ENCODE measurements at regions not wholly inside any gene's neighbourhood (a gene's known extent, or its start where the extent isn't known, plus 50 kb on each side); places are given as distances from the start of the nearest gene placed in this dataset.

- ATAC-seq = no peak
- TF ChIP-seq PATZ1 (CRISPR knock-in tag; IDR thresholded peaks at IDR 0.05; ENCODE audit: borderline replicate concordance) = no peak
- no peak for TF ChIP-seq ZFP3 (CRISPR knock-in tag; IDR thresholded peaks at IDR 0.05)
- TF ChIP-seq BACH2 (CRISPR knock-in tag; IDR thresholded peaks at IDR 0.05; ENCODE audit: borderline replicate concordance) = no peak
- TF ChIP-seq CSDC2 (CRISPR knock-in tag; IDR thresholded peaks at IDR 0.05) = no peak
- no peak for TF ChIP-seq POU6F1 (CRISPR knock-in tag; IDR thresholded peaks at IDR 0.05; ENCODE audit: borderline replicate concordance, low read depth)
- no peak for TF ChIP-seq TOX (CRISPR knock-in tag; IDR thresholded peaks at IDR 0.05; ENCODE audit: borderline replicate concordance)
- no peak for TF ChIP-seq CSRNP3 (CRISPR knock-in tag; IDR thresholded peaks at IDR 0.05)
- no peak for TF ChIP-seq ARNTL (CRISPR knock-in tag; IDR thresholded peaks at IDR 0.05; ENCODE audit: borderline replicate concordance, low read depth)
- TF ChIP-seq SNAI2 (CRISPR knock-in tag; IDR thresholded peaks at IDR 0.05) = no peak
- TF ChIP-seq PPARA (CRISPR knock-in tag; IDR thresholded peaks at IDR 0.05; ENCODE audit: borderline replicate concordance) = no peak
- TF ChIP-seq RARB (CRISPR knock-in tag; IDR thresholded peaks at IDR 0.05) = no peak
- TF ChIP-seq ISL1 (CRISPR knock-in tag; IDR thresholded peaks at IDR 0.05) = no peak
- TF ChIP-seq TSHZ2 (CRISPR knock-in tag; IDR thresholded peaks at IDR 0.05) = no peak
- no peak for TF ChIP-seq CREB5 (CRISPR knock-in tag; IDR thresholded peaks at IDR 0.05; ENCODE audit: low read depth)
- TF ChIP-seq GLIS3 (CRISPR knock-in tag; IDR thresholded peaks at IDR 0.05) = no peak
- no peak for TF ChIP-seq ZNF565 (CRISPR knock-in tag; conservative IDR thresholded peaks at IDR 0.05; ENCODE audit: low read depth)
- TF ChIP-seq ZNF70 (CRISPR knock-in tag; IDR thresholded peaks at IDR 0.05) = no peak
- TF ChIP-seq OSR1 (CRISPR knock-in tag; IDR thresholded peaks at IDR 0.05) = no peak
- no peak for TF ChIP-seq TCF4 (CRISPR knock-in tag; IDR thresholded peaks at IDR 0.05; ENCODE audit: borderline replicate concordance)
- TF ChIP-seq ESRRG (CRISPR knock-in tag; IDR thresholded peaks at IDR 0.05) = no peak
Measured at GRCh38 chr7:12964836-12965235, 277.4 kb downstream of the ARL4A start.

GRCh38 chr7:12965767-12966166 is 278.3 kb downstream of the ARL4A start:
- ATAC-seq = no peak
- TF ChIP-seq ARNTL (CRISPR knock-in tag; IDR thresholded peaks at IDR 0.05; ENCODE audit: borderline replicate concordance, low read depth) (no peak), OSR1 (CRISPR knock-in tag; IDR thresholded peaks at IDR 0.05) (no peak), BACH2 (CRISPR knock-in tag; IDR thresholded peaks at IDR 0.05; ENCODE audit: borderline replicate concordance) (no peak), ZC3H10 (CRISPR knock-in tag; IDR thresholded peaks at IDR 0.05) (no peak), POU6F1 (CRISPR knock-in tag; IDR thresholded peaks at IDR 0.05; ENCODE audit: borderline replicate concordance, low read depth) (no peak), ZFP3 (CRISPR knock-in tag; IDR thresholded peaks at IDR 0.05) (no peak), TOX (CRISPR knock-in tag; IDR thresholded peaks at IDR 0.05; ENCODE audit: borderline replicate concordance) (no peak), CREB5 (CRISPR knock-in tag; IDR thresholded peaks at IDR 0.05; ENCODE audit: low read depth) (no peak), PPARA (CRISPR knock-in tag; IDR thresholded peaks at IDR 0.05; ENCODE audit: borderline replicate concordance) (no peak), PATZ1 (CRISPR knock-in tag; IDR thresholded peaks at IDR 0.05; ENCODE audit: borderline replicate concordance) (no peak), SNAI2 (CRISPR knock-in tag; IDR thresholded peaks at IDR 0.05) (no peak), RARB (CRISPR knock-in tag; IDR thresholded peaks at IDR 0.05) (no peak), ISL1 (CRISPR knock-in tag; IDR thresholded peaks at IDR 0.05) (no peak), ZFP30 (CRISPR knock-in tag; IDR thresholded peaks at IDR 0.05) (no peak), TCF4 (CRISPR knock-in tag; IDR thresholded peaks at IDR 0.05; ENCODE audit: borderline replicate concordance) (no peak), CSRNP3 (CRISPR knock-in tag; IDR thresholded peaks at IDR 0.05) (no peak), ZNF8 (CRISPR knock-in tag; IDR thresholded peaks at IDR 0.05) (no peak)

Measured in SK-N-SH treated with all-trans-retinoic acid at 6 μM for 48 hours (cell line).